Endothelial cell of umbilical vein (primary cell): ENCODE measurements at regions not wholly inside any gene's neighbourhood (a gene's known extent, or its start where the extent isn't known, plus 50 kb on each side); places are given as distances from the start of the nearest gene placed in this dataset.

Experiments used
- BruUV-seq: library from RNA; stranded (reverse); fragments of 400-500 nt; replicated peaks from 2 replicates; lab custom pipeline; 2021; lab: Mats Ljungman, UMichigan
- CTCF ChIA-PET: fragments of 300-600, 350-600 bp; sonication (Branson Sonifier 250); formaldehyde crosslinking; loops from one replicate; lab custom pipeline; 2021; ENCODE audit warnings: antibody characterized with exemption, inconsistent platforms; lab: Charles Lee
- POLR2A ChIA-PET: fragments of 300-600, 350-600 bp; sonication (Branson Sonifier 250); formaldehyde crosslinking; loops from one replicate; lab custom pipeline; 2021; ENCODE audit warnings: antibody characterized with exemption, inconsistent platforms; lab: Charles Lee
- DNase-seq: peaks from one replicate; pipeline ENCODE4 v3.0.0-alpha.2; 2011; ENCODE audit warnings: low read depth, low spot score
- FAIRE-seq: peaks from 2 replicates; lab custom pipeline; 2011; peaks lifted over from hg19 to GRCh38; lab: Jason Lieb, UNC
- H2AFZ ChIP-seq: 2 replicates; pipeline ENCODE4 v1.6.0; 2012; ENCODE audit warnings: low read depth, low read length, control low read depth, inconsistent platforms
- H3K27ac ChIP-seq: 2 replicates; pipeline ENCODE4 v1.5.1; 2011; ENCODE audit warnings: low read depth, mild to moderate bottlenecking, control low read depth, low read length, moderate library complexity; ENCODE audit not compliant: insufficient read depth
- H3K27me3 ChIP-seq, 2 experiments: 2 replicates each; pipeline versions ENCODE4 v1.6.0 to v1.6.1; 2011; ENCODE audit warnings: low read length in 2 of 2, mixed read lengths in 1 of 2; ENCODE audit not compliant: control insufficient read depth in 2 of 2, insufficient read depth in 2 of 2
- H3K36me3 ChIP-seq, 2 experiments: 2 replicates in 1 of 2; 3 replicates in 1 of 2; pipeline ENCODE4 v1.5.1; 2011; ENCODE audit warnings: low read length in 2 of 2, mild to moderate bottlenecking in 1 of 2, moderate library complexity in 1 of 2; ENCODE audit not compliant: control insufficient read depth in 2 of 2, insufficient read depth in 2 of 2; ENCODE audit errors: extremely low read depth in 1 of 2
- H3K4me1 ChIP-seq: 3 replicates; pipeline ENCODE4 v1.5.1; 2011; ENCODE audit warnings: mild to moderate bottlenecking, low read length; ENCODE audit not compliant: control insufficient read depth, insufficient read depth; ENCODE audit errors: extremely low read depth
- H3K4me2 ChIP-seq: 2 replicates; pipeline ENCODE4 v1.6.1; 2011; ENCODE audit warnings: low read length, control low read depth, mixed read lengths; ENCODE audit not compliant: insufficient read depth
- H3K4me3 ChIP-seq, 3 experiments: fragments of 200-600 bp in 1 of 3; sonication (generic), shearing (Covaris generic) in 1 of 3; replicated peaks in 1 of 3; 2 replicates each; pipeline ENCODE4 v1.5.1; 2011 to 2016; ENCODE audit warnings: control low read depth in 3 of 3, low read length in 3 of 3, mild to moderate bottlenecking in 2 of 3, inconsistent platforms in 1 of 3, low read depth in 1 of 3, moderate library complexity in 1 of 3; ENCODE audit not compliant: insufficient read depth in 1 of 3
- H3K79me2 ChIP-seq: 2 replicates; pipeline ENCODE4 v1.6.0; 2012; ENCODE audit warnings: low read length, inconsistent platforms; ENCODE audit not compliant: control insufficient read depth, insufficient read depth
- H3K9ac ChIP-seq: replicated peaks from 2 replicates; pipeline ENCODE3; 2011; ENCODE audit warnings: low read length, control low read depth; ENCODE audit not compliant: insufficient read depth; ENCODE audit errors: extremely low read depth
- H3K9me1 ChIP-seq: replicated peaks from 3 replicates; pipeline ENCODE4 v1.6.0; 2011; ENCODE audit warnings: mild to moderate bottlenecking, low read length; ENCODE audit not compliant: control insufficient read depth, insufficient read depth; ENCODE audit errors: extremely low read depth
- H3K9me3 ChIP-seq: replicated peaks from 2 replicates; pipeline ENCODE4 v1.5.1; 2012; ENCODE audit warnings: low read length, inconsistent platforms; ENCODE audit not compliant: control insufficient read depth, insufficient read depth
- H4K20me1 ChIP-seq: replicated peaks from 2 replicates; pipeline ENCODE3; 2011; ENCODE audit warnings: mild to moderate bottlenecking, low read length; ENCODE audit not compliant: control insufficient read depth, insufficient read depth; ENCODE audit errors: extremely low read depth
- EZH2 ChIP-seq: IDR thresholded peaks from 2 replicates; pipeline ENCODE4 v1.6.1; 2012; ENCODE audit warnings: borderline replicate concordance, low read depth, mild to moderate bottlenecking, moderate library complexity, low read length, inconsistent platforms; ENCODE audit not compliant: severe bottlenecking
- FOS ChIP-seq: IDR thresholded peaks from 2 replicates; pipeline ENCODE4 v1.6.1; 2011; ENCODE audit warnings: mild to moderate bottlenecking, low read length, moderate library complexity, borderline replicate concordance; ENCODE audit not compliant: insufficient read depth
- GATA2 ChIP-seq: IDR thresholded peaks from 2 replicates; pipeline ENCODE4 v1.7.0; 2011; ENCODE audit warnings: low read depth, mild to moderate bottlenecking, moderate library complexity, mixed read lengths, low read length; ENCODE audit not compliant: insufficient read length, insufficient read depth
- JUN ChIP-seq: IDR thresholded peaks from 2 replicates; pipeline ENCODE4 v1.6.1; 2011; ENCODE audit warnings: borderline replicate concordance, low read depth; ENCODE audit not compliant: insufficient read length, insufficient read depth
- MYC ChIP-seq: IDR thresholded peaks from one replicate; pipeline ENCODE4 v1.6.1; 2011; ENCODE audit warnings: mild to moderate bottlenecking, low read depth, low read length
- POLR2A ChIP-seq: IDR thresholded peaks from 2 replicates; pipeline ENCODE4 v1.6.1; 2012; ENCODE audit warnings: low read depth, mild to moderate bottlenecking, control low read depth, low read length
- POLR2AphosphoS5 ChIP-seq: IDR thresholded peaks from 2 replicates; pipeline ENCODE4 v1.6.1; 2012; ENCODE audit warnings: low read depth, mild to moderate bottlenecking, control low read depth, low read length, moderate library complexity; ENCODE audit not compliant: insufficient read depth
- dilution Hi-C: fragments of 300-500 bp; cut with MboI; formaldehyde crosslinking; loops from one replicate; pipeline ENCODE4 v1.15.0; 2019; ENCODE audit warnings: low sequenced_read_pairs; ENCODE audit not compliant: extremely low pct_ligation_motif_present
- intact Hi-C: fragments of 100-400 bp; cut with micrococcal nuclease; formaldehyde crosslinking; loops from one replicate; pipeline ENCODE4 v1.10.0; 2022
- TF ChIP-seq, protein P1 (sequence below), 2 donors: IDR thresholded peaks; 1 replicate in 1 of 2; 2 replicates in 1 of 2; pipeline ENCODE4 v1.5.1; 2011; ENCODE audit warnings: low read length in 2 of 2, mild to moderate bottlenecking in 2 of 2, moderate library complexity in 2 of 2, control low read depth in 1 of 2, inconsistent platforms in 1 of 2, low read depth in 1 of 2; ENCODE audit not compliant: insufficient read depth in 1 of 2; ENCODE audit errors: extremely low read depth in 1 of 2
- TF ChIP-seq, protein P2 (sequence below): IDR thresholded peaks from 2 replicates; pipeline ENCODE4 v1.6.1; 2011; ENCODE audit not compliant: insufficient read depth, insufficient read length

DNA sequence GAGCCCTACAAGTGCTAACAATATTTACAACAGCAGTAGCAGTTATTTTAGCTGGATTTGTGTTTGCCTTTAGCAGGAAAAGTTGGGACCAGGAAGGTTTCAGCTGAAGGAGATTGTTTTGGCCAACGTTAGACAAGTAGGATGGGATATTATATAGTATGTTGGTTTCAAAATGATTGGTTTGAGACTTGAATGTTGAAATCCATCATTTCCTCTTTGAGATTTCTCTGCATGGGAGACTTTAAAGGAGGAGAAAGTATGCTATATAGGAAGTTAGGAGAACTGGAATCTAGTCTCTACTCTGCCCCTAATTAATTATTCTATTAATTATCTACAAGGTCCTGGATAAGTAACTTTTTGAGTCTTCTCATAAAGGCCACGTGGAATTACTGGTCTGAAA lies 263.8 kb downstream of the PTEN start:
- FAIRE-seq (no peak), DNase-seq (no peak)
- Histone ChIP-seq H3K36me3 (no peaks in the 10 kb centered on the region), H3K27ac (no peak overlapping the region), H4K20me1 (no peaks in the 10 kb centered on the region), H3K79me2 (no peaks in the 10 kb centered on the region), H3K9ac (no peak overlapping the region), H2AFZ (no peak overlapping the region), H3K27me3 (no peaks in the 10 kb centered on the region), H3K9me1 (no peaks in the 10 kb centered on the region), H3K9me3 (no peaks in the 10 kb centered on the region), H3K4me1 (no peaks in the 10 kb centered on the region), H3K4me3 (no peak overlapping the region), H3K4me2 (no peak overlapping the region)
- no peak for TF ChIP-seq EZH2
- TF ChIP-seq, protein P1, sequence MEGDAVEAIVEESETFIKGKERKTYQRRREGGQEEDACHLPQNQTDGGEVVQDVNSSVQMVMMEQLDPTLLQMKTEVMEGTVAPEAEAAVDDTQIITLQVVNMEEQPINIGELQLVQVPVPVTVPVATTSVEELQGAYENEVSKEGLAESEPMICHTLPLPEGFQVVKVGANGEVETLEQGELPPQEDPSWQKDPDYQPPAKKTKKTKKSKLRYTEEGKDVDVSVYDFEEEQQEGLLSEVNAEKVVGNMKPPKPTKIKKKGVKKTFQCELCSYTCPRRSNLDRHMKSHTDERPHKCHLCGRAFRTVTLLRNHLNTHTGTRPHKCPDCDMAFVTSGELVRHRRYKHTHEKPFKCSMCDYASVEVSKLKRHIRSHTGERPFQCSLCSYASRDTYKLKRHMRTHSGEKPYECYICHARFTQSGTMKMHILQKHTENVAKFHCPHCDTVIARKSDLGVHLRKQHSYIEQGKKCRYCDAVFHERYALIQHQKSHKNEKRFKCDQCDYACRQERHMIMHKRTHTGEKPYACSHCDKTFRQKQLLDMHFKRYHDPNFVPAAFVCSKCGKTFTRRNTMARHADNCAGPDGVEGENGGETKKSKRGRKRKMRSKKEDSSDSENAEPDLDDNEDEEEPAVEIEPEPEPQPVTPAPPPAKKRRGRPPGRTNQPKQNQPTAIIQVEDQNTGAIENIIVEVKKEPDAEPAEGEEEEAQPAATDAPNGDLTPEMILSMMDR (IDR thresholded peaks at IDR 0.05; ENCODE audit: extremely low read depth in 1 of 2, insufficient read depth in 1 of 2, low read depth in 1 of 2, low read length in 2 of 2) = no peak
- no TSS peak for BruUV-seq
- ChIA-PET POLR2A (no interaction called here), CTCF (no interaction called here)
- dilution Hi-C loops (no loop called here), intact Hi-C loops (no loop called here)

DNA sequence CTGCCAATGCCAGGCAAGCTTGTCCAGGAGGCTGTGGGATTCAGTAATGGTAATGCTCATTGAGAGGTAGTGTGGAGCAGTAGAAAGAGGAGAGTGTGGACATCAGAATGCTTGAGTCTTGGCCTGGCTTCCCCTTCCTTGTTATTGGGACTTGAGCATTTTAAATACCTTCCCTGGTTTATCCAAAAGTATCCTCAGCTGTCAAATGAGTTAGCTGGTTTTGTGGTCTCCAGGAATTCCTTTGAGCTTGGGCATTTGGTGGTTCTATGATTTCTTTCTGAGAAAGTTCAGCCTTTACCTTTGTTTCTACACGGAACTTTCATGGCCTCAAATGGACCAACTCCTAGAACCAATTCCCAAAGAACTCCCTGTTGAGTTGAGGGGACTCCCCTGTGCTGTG lies 264.3 kb downstream of the PTEN start:
- dilution Hi-C loops = no loop called here
- BruUV-seq = no TSS peak

More for the DNA sequence above, 264.3 kb downstream of the PTEN start:
- Histone ChIP-seq H3K9ac (no peak overlapping the region), H4K20me1 (no peaks in the 10 kb centered on the region), H3K9me3 (no peaks in the 10 kb centered on the region), H2AFZ (no peak overlapping the region), H3K4me3 (no peak overlapping the region), H3K27me3 (no peaks in the 10 kb centered on the region), H3K27ac (no peak overlapping the region), H3K36me3 (no peaks in the 10 kb centered on the region), H3K4me1 (no peaks in the 10 kb centered on the region), H3K4me2 (no peak overlapping the region), H3K79me2 (no peaks in the 10 kb centered on the region), H3K9me1 (no peaks in the 10 kb centered on the region)
- no peak for TF ChIP-seq GATA2
- TF ChIP-seq POLR2AphosphoS5 = no peak
- no peak for TF ChIP-seq EZH2
- TF ChIP-seq FOS = no peak
- TF ChIP-seq, protein P2, sequence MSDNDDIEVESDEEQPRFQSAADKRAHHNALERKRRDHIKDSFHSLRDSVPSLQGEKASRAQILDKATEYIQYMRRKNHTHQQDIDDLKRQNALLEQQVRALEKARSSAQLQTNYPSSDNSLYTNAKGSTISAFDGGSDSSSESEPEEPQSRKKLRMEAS = no peak
- TF ChIP-seq MYC = no peak
- TF ChIP-seq, protein P1 (IDR thresholded peaks at IDR 0.05; ENCODE audit: extremely low read depth in 1 of 2, insufficient read depth in 1 of 2, low read depth in 1 of 2, low read length in 2 of 2) = no peak
- no peak for TF ChIP-seq POLR2A
- TF ChIP-seq JUN = no peak
- POLR2A ChIA-PET = no interaction called here
- FAIRE-seq (no peak), DNase-seq (no peak)
- CTCF ChIA-PET = interaction anchor here (1.7 kb wide), 1 partner anchor 9 kb away, joined by 7 read pairs; no protein-coding TSS in a partner anchor
- intact Hi-C loops = no loop called here
